GM21526 (cell line): ENCODE measurements at regions not wholly inside any gene's neighbourhood (a gene's known extent, or its start where the extent isn't known, plus 50 kb on each side); places are given as distances from the start of the nearest gene placed in this dataset.

Experiments used
- ATAC-seq: cut with Tn5 transposase; IDR thresholded peaks from one replicate; pipeline ENCODE4 v1.9.1; 2021; ENCODE audit warnings: moderate library complexity; ENCODE audit not compliant: unreplicated experiment, low FRiP score

DNA sequence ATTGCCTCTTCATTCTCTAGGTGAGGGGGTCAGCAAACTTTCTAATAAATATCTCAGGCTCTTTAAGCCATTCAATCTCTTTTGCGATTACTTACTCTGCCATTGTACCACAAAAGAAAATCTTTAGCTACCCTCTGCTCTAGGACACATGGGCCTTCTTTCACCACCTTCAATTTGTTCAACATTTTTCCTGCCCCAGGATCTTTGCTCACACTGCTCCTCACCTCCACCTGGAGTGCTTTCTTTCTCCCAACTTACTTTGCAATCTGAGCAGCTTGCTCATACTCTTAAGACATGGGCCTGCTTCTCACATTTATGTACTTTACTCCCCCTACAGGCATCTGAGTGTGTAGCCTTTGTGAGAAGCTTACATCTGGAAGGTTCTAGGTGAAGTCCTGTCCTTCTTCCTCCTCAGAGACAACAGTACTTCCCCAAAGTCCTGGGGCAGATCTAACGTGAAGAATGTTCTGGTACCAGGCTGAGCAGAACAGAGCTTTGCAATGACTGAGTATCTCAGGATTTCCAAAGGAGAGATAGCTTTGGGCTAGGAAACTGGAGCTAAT is 55.0 kb upstream of the PRDM5 start:
- peak; percentile 95 for ATAC-seq

DNA sequence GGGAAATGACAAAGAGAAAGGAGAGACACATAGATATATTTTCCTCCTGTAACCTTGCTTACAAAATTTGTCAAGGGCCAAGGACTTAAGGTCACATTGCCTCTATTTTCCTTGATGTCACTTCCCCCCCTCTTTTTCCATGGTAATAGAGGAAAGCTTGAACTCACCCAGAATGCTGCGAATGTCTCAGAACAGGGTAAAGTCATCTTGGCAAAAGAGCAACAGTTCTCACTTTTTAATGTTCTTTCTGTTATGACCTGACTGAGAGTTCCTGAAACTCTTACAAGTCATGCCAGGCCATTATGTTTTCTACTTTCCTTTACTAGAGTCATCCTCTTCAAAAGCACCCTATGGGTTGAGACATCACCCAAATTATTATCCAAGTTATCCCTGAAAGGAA is 50.7 kb upstream of the PRDM5 start:
- ATAC-seq, result no peak
